ENCODE measurements at regions not wholly inside any gene's neighbourhood (a gene's known extent, or its start where the extent isn't known, plus 50 kb on each side); places are given as distances from the start of the nearest gene placed in this dataset.

DNA sequence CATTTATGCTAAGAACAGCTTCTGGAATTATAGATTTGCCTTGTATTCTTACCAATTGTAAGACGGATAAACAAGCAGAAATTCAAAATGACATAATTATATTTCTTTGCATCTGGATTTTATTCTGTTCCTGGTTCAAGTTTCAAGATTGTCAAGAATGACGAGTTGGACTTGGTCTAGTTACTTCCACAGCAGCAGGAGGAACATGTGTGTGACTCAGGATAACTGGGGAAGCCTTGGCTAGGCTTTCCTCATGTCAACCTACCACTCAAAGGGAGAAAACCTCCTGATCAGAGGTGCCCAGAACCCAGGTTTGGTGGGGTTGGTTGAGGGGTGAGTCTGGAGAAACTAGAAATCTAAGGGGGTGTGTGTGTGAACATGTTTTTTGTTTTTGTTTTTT is 259.7 kb downstream of the SOX2 start:
- Histone ChIP-seq H3K36me3 (no peaks in the 10 kb centered on the region), H3K4me1 (ENCODE audit: control insufficient read depth in 1 of 2, low read depth in 2 of 2) (no peaks in the 10 kb centered on the region), H3K9me3 (no peaks in the 10 kb centered on the region), H3K4me3 (no peak overlapping the region), H3K27me3 (replicated peaks; ENCODE audit: insufficient read depth) (no peaks in the 10 kb centered on the region), H3K27ac (no peak overlapping the region)
- DNase-seq (ENCODE audit: low spot score) (no peak), ATAC-seq (ENCODE audit: insufficient number of reproducible peaks, low FRiP score, low read depth) (no peak)
- TF ChIP-seq, protein P1, sequence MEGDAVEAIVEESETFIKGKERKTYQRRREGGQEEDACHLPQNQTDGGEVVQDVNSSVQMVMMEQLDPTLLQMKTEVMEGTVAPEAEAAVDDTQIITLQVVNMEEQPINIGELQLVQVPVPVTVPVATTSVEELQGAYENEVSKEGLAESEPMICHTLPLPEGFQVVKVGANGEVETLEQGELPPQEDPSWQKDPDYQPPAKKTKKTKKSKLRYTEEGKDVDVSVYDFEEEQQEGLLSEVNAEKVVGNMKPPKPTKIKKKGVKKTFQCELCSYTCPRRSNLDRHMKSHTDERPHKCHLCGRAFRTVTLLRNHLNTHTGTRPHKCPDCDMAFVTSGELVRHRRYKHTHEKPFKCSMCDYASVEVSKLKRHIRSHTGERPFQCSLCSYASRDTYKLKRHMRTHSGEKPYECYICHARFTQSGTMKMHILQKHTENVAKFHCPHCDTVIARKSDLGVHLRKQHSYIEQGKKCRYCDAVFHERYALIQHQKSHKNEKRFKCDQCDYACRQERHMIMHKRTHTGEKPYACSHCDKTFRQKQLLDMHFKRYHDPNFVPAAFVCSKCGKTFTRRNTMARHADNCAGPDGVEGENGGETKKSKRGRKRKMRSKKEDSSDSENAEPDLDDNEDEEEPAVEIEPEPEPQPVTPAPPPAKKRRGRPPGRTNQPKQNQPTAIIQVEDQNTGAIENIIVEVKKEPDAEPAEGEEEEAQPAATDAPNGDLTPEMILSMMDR (IDR thresholded peaks at IDR 0.05) = no peak

DNA sequence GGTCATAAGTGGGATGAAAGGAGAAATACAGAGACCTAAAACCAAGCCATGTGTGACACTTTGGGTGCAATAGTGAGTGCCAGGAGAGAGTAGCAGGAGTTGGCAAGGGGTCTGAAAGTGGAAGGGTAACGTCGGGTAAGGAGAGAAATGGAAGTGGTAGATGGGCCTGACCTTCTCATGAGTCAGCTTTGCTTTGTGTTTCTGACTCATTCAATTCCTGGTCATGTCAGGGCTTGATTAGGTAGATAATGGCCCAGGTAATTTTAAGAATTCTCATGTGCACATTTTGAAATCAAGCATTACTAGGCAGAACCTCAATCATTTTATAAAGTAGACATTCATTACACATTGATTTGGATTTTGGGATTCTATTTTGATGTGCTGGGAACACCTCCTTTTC is 262.5 kb downstream of the SOX2 start:
- no peak overlapping the region for H3K4me3 ChIP-seq

DNA sequence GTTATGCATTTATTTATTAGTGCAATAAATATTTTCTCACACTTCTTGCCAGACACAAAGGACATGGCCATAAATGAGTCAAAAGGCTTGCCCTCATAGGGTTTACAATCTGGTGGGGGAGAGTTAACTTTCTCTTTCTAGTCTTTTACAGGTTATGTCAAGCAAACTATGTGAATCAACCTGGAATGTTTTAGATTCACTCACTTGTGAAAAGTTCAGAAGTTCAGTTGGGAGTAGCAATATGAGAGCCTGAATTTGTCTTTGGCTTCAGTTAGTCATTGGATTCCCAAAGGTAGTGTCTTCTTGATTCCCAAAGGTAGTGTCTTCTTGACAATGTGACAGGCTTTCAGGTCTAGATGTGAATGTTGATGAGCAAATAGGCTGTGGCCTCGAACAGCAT is 264.8 kb downstream of the SOX2 start:
- Histone ChIP-seq H3K27ac (no peak overlapping the region), H3K4me1 (ENCODE audit: control insufficient read depth in 1 of 2, low read depth in 2 of 2) (no peaks in the 10 kb centered on the region), H3K36me3 (no peaks in the 10 kb centered on the region), H3K4me3 (no peak overlapping the region), H3K27me3 (replicated peaks; ENCODE audit: insufficient read depth) (no peaks in the 10 kb centered on the region), H3K9me3 (no peaks in the 10 kb centered on the region)
- TF ChIP-seq, protein P1 (IDR thresholded peaks at IDR 0.05) = no peak
- no peak for ATAC-seq (ENCODE audit: insufficient number of reproducible peaks, low FRiP score, low read depth)
- no peak for DNase-seq (ENCODE audit: low spot score)

More for the DNA sequence above, 262.5 kb downstream of the SOX2 start:
- H3K27me3 ChIP-seq (replicated peaks; ENCODE audit: insufficient read depth) = no peaks in the 10 kb centered on the region
- DNase-seq (ENCODE audit: low spot score) = no peak
- H3K9me3 ChIP-seq = no peaks in the 10 kb centered on the region
- no peak overlapping the region for H3K27ac ChIP-seq
- H3K36me3 ChIP-seq = no peaks in the 10 kb centered on the region
- TF ChIP-seq, protein P1 (IDR thresholded peaks at IDR 0.05) = no peak
- H3K4me1 ChIP-seq (ENCODE audit: control insufficient read depth in 1 of 2, low read depth in 2 of 2) = no peaks in the 10 kb centered on the region
- no peak for ATAC-seq (ENCODE audit: insufficient number of reproducible peaks, low FRiP score, low read depth)

DNA sequence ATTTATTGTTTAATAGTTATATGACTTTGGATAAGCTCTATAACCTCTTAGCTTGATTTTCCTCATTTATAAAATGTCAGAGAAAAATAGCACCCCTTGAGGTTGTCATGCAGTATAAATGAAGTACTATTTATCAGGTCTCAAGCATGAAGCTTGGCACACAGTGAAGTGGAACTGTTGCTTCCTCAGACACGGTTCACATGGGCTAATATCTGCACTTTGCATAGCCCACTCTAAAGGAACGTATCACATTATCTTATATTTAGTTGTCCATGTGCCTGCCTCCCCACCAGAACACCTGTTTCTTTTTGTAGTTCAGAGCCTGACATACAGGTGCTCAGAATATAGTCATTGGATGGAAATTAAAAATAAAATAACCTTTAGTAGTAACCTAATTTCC is 273.7 kb downstream of the SOX2 start:
- no peak for ATAC-seq (ENCODE audit: insufficient number of reproducible peaks, low FRiP score, low read depth)
- H3K4me1 ChIP-seq (ENCODE audit: control insufficient read depth in 1 of 2, low read depth in 2 of 2) = no peaks in the 10 kb centered on the region

DNA sequence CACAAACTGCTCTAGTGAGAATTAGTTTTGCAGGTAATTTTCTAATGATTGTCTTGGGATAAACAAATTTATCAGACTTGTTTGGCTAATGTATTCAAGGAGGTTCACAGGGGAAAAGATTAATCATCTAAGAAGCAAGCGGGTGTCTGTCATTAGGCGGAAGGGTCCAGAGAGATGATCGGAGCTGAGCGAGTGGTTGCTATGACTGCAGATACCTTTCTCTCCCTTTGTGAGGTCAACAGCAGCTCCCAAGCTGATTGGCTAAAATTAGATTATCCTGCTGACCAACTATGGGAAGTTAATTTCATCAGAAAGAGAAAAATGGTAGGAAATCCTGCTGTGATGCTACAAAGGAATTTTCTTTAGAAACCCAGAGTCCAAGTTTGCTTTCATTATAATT is 276.0 kb downstream of the SOX2 start:
- ATAC-seq (ENCODE audit: insufficient number of reproducible peaks, low FRiP score, low read depth) = no peak
- no peaks in the 10 kb centered on the region for H3K36me3 ChIP-seq

More for the DNA sequence above, 273.7 kb downstream of the SOX2 start:
- DNase-seq (ENCODE audit: low spot score) = no peak
- Histone ChIP-seq H3K27ac (no peak overlapping the region), H3K9me3 (no peaks in the 10 kb centered on the region), H3K36me3 (no peaks in the 10 kb centered on the region), H3K4me3 (no peak overlapping the region), H3K27me3 (replicated peaks; ENCODE audit: insufficient read depth) (no peaks in the 10 kb centered on the region)
- TF ChIP-seq, protein P1 (IDR thresholded peaks at IDR 0.05) = no peak

More for the DNA sequence above, 276.0 kb downstream of the SOX2 start:
- Histone ChIP-seq H3K27me3 (replicated peaks; ENCODE audit: insufficient read depth) (no peaks in the 10 kb centered on the region), H3K4me1 (ENCODE audit: control insufficient read depth in 1 of 2, low read depth in 2 of 2) (no peaks in the 10 kb centered on the region), H3K9me3 (no peaks in the 10 kb centered on the region), H3K27ac (no peak overlapping the region), H3K4me3 (no peak overlapping the region)
- TF ChIP-seq, protein P1 (IDR thresholded peaks at IDR 0.05) = no peak
- no peak for DNase-seq (ENCODE audit: low spot score)
